ENCODE measurements at regions not wholly inside any gene's neighbourhood (a gene's known extent, or its start where the extent isn't known, plus 50 kb on each side); places are given as distances from the start of the nearest gene placed in this dataset.

DNA sequence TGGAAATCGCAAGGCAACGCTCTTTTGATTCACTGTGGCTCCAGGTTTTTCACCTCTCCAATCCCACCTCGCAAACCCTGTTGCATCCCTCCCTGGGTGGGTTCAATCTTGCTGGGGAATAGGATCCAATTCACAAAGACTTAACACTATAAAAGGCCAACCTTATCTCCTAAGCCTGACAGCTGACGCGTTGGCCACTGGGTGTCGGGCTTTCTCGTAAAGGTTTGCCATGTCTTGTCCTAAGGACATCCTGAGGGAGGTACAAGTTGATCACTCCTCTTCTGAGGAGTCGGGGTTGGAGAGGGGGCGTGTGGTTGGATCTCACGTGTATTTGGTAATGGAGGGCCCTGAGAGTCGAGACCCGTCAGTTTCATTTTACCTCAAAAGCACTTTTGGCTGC lies 112.6 kb upstream of the FZD10 start:
- ATAC-seq (no peak), DNase-seq (no peak)
- Histone ChIP-seq H3K27me3 (peaks cover 9 to 64% (median 28%) of the 10 kb centered on the region in 9 donors), H3K9me3 (peaks cover 0 to 8% (median 0%) of the 10 kb centered on the region in 12 donors), H3K27ac (no peak overlapping the region), H3K4me1 (no peaks in the 10 kb centered on the region), H3K4me3 (no peak overlapping the region), H3K36me3 (no peaks in the 10 kb centered on the region)
- TF ChIP-seq, protein P1, sequence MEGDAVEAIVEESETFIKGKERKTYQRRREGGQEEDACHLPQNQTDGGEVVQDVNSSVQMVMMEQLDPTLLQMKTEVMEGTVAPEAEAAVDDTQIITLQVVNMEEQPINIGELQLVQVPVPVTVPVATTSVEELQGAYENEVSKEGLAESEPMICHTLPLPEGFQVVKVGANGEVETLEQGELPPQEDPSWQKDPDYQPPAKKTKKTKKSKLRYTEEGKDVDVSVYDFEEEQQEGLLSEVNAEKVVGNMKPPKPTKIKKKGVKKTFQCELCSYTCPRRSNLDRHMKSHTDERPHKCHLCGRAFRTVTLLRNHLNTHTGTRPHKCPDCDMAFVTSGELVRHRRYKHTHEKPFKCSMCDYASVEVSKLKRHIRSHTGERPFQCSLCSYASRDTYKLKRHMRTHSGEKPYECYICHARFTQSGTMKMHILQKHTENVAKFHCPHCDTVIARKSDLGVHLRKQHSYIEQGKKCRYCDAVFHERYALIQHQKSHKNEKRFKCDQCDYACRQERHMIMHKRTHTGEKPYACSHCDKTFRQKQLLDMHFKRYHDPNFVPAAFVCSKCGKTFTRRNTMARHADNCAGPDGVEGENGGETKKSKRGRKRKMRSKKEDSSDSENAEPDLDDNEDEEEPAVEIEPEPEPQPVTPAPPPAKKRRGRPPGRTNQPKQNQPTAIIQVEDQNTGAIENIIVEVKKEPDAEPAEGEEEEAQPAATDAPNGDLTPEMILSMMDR (IDR thresholded peaks at IDR 0.05) = no peak
- TF ChIP-seq POLR2A (IDR thresholded peaks at IDR 0.05) = no peak
- intact Hi-C loops (cut with DNase I) = loop anchor here in 8 of 10 donors (2.0 to 10.0 kb wide), 5 partner anchors 285 to 698 kb away; partner anchors contain the start of gene PIWIL1 (in 2 of the 8)
- WGBS, 4 donors = 56 to 78% (median 64%) methylated on average over 12 of the region's 12 CpGs

DNA sequence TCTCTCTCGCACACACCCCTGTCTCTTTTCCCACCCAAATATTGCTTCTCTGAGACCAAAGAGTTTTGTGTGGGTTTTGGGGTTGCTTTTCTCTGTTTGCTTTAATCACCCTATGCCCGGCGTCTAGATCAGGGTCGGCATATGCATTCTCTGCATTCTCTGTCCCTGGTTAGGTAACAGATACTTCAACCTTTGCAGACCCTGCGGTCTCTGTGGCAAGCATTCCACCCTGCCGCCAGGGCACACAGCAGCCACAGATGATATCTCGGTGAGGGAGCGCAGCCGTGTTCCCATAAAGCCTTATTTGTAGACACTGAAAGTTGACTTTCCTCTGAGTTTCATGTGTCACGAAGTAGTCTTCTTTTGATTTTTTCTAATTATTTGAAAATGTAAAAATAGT lies 110.4 kb upstream of the FZD10 start:
- 68 to 70% (median 69%) methylated on average over 10 of the region's 10 CpGs for WGBS, 4 donors
- ATAC-seq (no peak), DNase-seq (no peak)
- intact Hi-C loops (cut with DNase I) = loop anchor here in 1 of 10 donors (10.0 kb wide), 1 partner anchor 693 kb away; no protein-coding TSS in a partner anchor
- TF ChIP-seq, protein P1 (IDR thresholded peaks at IDR 0.05) = no peak
- no peak for TF ChIP-seq POLR2A (IDR thresholded peaks at IDR 0.05)
- no peaks in the 10 kb centered on the region for H3K4me1 ChIP-seq
- H3K4me3 ChIP-seq = no peak overlapping the region
- H3K9me3 ChIP-seq = peaks cover 0 to 8% (median 0%) of the 10 kb centered on the region in 12 donors
- peaks cover 0 to 52% (median 11%) of the 10 kb centered on the region in 9 donors for H3K27me3 ChIP-seq
- no peak overlapping the region for H3K27ac ChIP-seq
- no peaks in the 10 kb centered on the region for H3K36me3 ChIP-seq

DNA sequence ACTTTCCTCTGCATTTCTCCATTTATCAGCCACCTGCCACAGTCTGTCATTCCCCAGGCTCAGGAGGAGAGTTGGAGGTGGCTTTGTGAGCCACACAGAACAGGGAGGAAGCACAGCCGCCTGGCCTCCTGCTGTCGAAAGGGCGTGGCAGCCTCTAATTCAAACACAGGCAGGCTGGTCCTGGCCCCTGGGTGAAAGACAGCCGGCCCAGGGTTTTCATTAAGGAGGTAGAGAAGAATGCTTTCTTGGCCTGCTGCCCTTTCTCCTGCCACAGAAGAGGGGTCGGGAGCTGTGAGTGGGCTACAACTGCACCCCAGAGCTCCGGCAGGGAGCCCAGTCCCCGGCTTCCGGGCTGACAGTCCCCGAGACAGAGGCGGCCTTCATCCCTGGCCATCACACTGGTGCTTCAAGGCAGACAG lies 108.6 kb upstream of the FZD10 start:
- no peak for TF ChIP-seq POLR2A (IDR thresholded peaks at IDR 0.05)
- TF ChIP-seq, protein P1 (IDR thresholded peaks at IDR 0.05) = no peak
- WGBS, 4 donors = 27 to 37% (median 32%) methylated on average over 9 to 10 of the region's 10 CpGs
- peaks cover 0 to 38% (median 7%) of the 10 kb centered on the region in 9 donors for H3K27me3 ChIP-seq
- no peak overlapping the region for H3K27ac ChIP-seq
- no peaks in the 10 kb centered on the region for H3K36me3 ChIP-seq
- DNase-seq (no peak), ATAC-seq (no peak)
- H3K9me3 ChIP-seq = peaks cover 0 to 8% (median 0%) of the 10 kb centered on the region in 12 donors
- H3K4me1 ChIP-seq = no peaks in the 10 kb centered on the region
- H3K4me3 ChIP-seq = no peak overlapping the region
- intact Hi-C loops (cut with DNase I) = loop anchor here in 1 of 10 donors (10.0 kb wide), 1 partner anchor 691 kb away; no protein-coding TSS in a partner anchor

DNA sequence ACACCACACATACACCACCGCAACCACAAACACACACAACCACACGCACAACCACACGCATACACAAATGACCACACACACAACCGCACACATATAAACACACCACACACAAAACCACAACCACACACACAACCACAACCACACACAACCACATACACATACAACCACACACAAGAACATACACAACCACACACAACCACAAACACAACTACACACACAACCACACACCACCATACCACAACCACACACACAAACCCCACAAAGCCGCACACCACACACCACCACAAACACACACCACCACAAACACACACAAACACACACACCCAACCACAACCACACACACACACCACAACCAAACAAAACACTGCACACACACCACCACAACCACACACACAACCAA lies 107.5 kb upstream of the FZD10 start:
- Histone ChIP-seq H3K9me3 (no peaks in the 10 kb centered on the region), H3K27me3 (peaks cover 0 to 40% (median 7%) of the 10 kb centered on the region in 9 donors), H3K4me3 (no peak overlapping the region), H3K27ac (no peak overlapping the region), H3K4me1 (no peaks in the 10 kb centered on the region), H3K36me3 (no peaks in the 10 kb centered on the region)
- intact Hi-C loops (cut with DNase I) = loop anchor here in 1 of 10 donors (10.0 kb wide), 1 partner anchor 690 kb away; no protein-coding TSS in a partner anchor
- TF ChIP-seq, protein P1 (IDR thresholded peaks at IDR 0.05) = no peak
- no peak for TF ChIP-seq POLR2A (IDR thresholded peaks at IDR 0.05)
- DNase-seq (no peak), ATAC-seq (no peak)
- WGBS, 4 donors = 83 to 93% (median 89%) methylated on average over 5 of the region's 5 CpGs
